HCT116 (cell line): ENCODE measurements at regions not wholly inside any gene's neighbourhood (a gene's known extent, or its start where the extent isn't known, plus 50 kb on each side); places are given as distances from the start of the nearest gene placed in this dataset.

Experiments
- ATAC-seq: fragments of 200-7000 bp; cut with Tn5 transposase; 2 replicates; pipeline ENCODE4 v1.9.1; 2020; ENCODE audit warnings: mild to moderate bottlenecking, moderate library complexity
- BruUV-seq: library from RNA; stranded (reverse); fragments of 400-500 nt; replicated peaks from 2 replicates; lab custom pipeline; 2021; lab: Mats Ljungman, UMichigan
- CTCF ChIA-PET: fragments of 300-600 bp; sonication (Branson Sonifier 250); formaldehyde crosslinking; loops from one replicate; lab custom pipeline; 2021; ENCODE audit warnings: antibody characterized with exemption; lab: Charles Lee
- POLR2A ChIA-PET: fragments of 300-600, 350-600 bp; sonication (Branson Sonifier 250); formaldehyde crosslinking; loops from one replicate; lab custom pipeline; 2021; ENCODE audit warnings: antibody characterized with exemption; lab: Charles Lee
- RAD21 ChIA-PET, 2 experiments: fragments of 300-600 bp; sonication (Branson Sonifier 250); formaldehyde crosslinking; loops; one replicate each; lab custom pipeline; 2023; ENCODE audit warnings: low total read pairs in 2 of 2; ENCODE audit not compliant: uncharacterized antibody in 2 of 2, unreplicated experiment in 2 of 2, low non-redundant PET in 1 of 2; lab: Charles Lee
- DNase-seq: peaks from one replicate; pipeline ENCODE4 v3.0.0-alpha.2; 2010; ENCODE audit warnings: low read depth, low spot score
- H2AFZ ChIP-seq: fragments of 200-600 bp; shearing (Covaris generic), sonication (generic); 2 replicates; pipeline ENCODE4 v1.6.1; 2017; ENCODE audit warnings: low read depth, mixed run types, mixed read lengths, antibody characterized with exemption, low read length; ENCODE audit not compliant: poor library complexity, severe bottlenecking
- H3K27ac ChIP-seq: 2 replicates; pipeline ENCODE4 v1.5.1; 2012; ENCODE audit warnings: low read depth, low read length
- H3K27me3 ChIP-seq: fragments of 200-600 bp; sonication (generic); 2 replicates; pipeline ENCODE4 v1.6.1; 2016; ENCODE audit warnings: mixed run types, low read length, mixed read lengths; ENCODE audit not compliant: insufficient read depth
- H3K36me3 ChIP-seq, 2 experiments: fragments of 200-500 bp in 1 of 2; fragments of 200-600 bp in 1 of 2; sonication (Bioruptor generic) in 1 of 2; sonication (generic) in 1 of 2; 2 replicates each; pipeline versions ENCODE4 v1.5.1 to v1.6.1; 2014 to 2016; ENCODE audit warnings: low read length in 2 of 2, inconsistent platforms in 1 of 2, mixed read lengths in 1 of 2, mixed run types in 1 of 2; ENCODE audit not compliant: insufficient read depth in 2 of 2, control insufficient read depth in 1 of 2
- H3K4me1 ChIP-seq, 2 experiments: fragments of 200-600 bp in 1 of 2; sonication (generic) in 1 of 2; 2 replicates each; pipeline versions ENCODE4 v1.5.1 to v1.6.1; 2012 to 2017; ENCODE audit warnings: low read length in 2 of 2, inconsistent platforms in 1 of 2, mild to moderate bottlenecking in 1 of 2, mixed read lengths in 1 of 2, mixed run types in 1 of 2, moderate library complexity in 1 of 2; ENCODE audit not compliant: insufficient read depth in 2 of 2, control insufficient read depth in 1 of 2
- H3K4me2 ChIP-seq: fragments of 200-600 bp; sonication (generic); 2 replicates; pipeline ENCODE4 v1.6.1; 2017; ENCODE audit warnings: mixed run types, low read length, mixed read lengths
- H3K4me3 ChIP-seq, 2 experiments: fragments of 200-600 bp in 1 of 2; sonication (generic) in 1 of 2; replicated peaks in 1 of 2; 2 replicates each; pipeline ENCODE4 v1.5.1; 2011 to 2016; ENCODE audit warnings: low read length in 2 of 2, control low read depth in 1 of 2, low read depth in 1 of 2, mild to moderate bottlenecking in 1 of 2, mixed read lengths in 1 of 2, mixed run types in 1 of 2
- H3K79me2 ChIP-seq: fragments of 200-600 bp; sonication (generic); 2 replicates; pipeline ENCODE4 v1.6.1; 2017; ENCODE audit warnings: mild to moderate bottlenecking, mixed run types, low read length, moderate library complexity, mixed read lengths; ENCODE audit not compliant: insufficient read depth
- H3K9ac ChIP-seq: fragments of 200-600 bp; sonication (generic); 2 replicates; pipeline ENCODE4 v1.6.1; 2016; ENCODE audit warnings: low read length, mixed read lengths
- H3K9me2 ChIP-seq: fragments of 200-600 bp; sonication (generic), shearing (Covaris generic); 2 replicates; pipeline ENCODE4 v1.6.1; 2017; ENCODE audit warnings: mixed run types, mild to moderate bottlenecking, moderate library complexity; ENCODE audit not compliant: insufficient read depth
- H3K9me3 ChIP-seq, 2 experiments: fragments of 200-500 bp in 1 of 2; fragments of 200-600 bp in 1 of 2; sonication (Bioruptor generic) in 1 of 2; sonication (generic) in 1 of 2; 2 replicates each; pipeline ENCODE4 v1.6.1; 2014 to 2017; ENCODE audit warnings: low read length in 2 of 2, mixed read lengths in 2 of 2, inconsistent platforms in 1 of 2, low read depth in 1 of 2, mild to moderate bottlenecking in 1 of 2, mixed run types in 1 of 2, moderate library complexity in 1 of 2; ENCODE audit not compliant: control insufficient read depth in 1 of 2, insufficient read depth in 1 of 2
- H4K20me1 ChIP-seq: fragments of 200-600 bp; sonication (generic), shearing (Covaris generic); 2 replicates; pipeline ENCODE4 v1.6.1; 2017; ENCODE audit warnings: mixed run types, mild to moderate bottlenecking, moderate library complexity; ENCODE audit not compliant: insufficient read depth
- CBX3 ChIP-seq: IDR thresholded peaks from 2 replicates; pipeline ENCODE4 v1.6.1; 2012; ENCODE audit warnings: low read depth
- CEBPB ChIP-seq: IDR thresholded peaks from 2 replicates; pipeline ENCODE4 v1.6.1; 2012; ENCODE audit warnings: low read depth
- ELF1 ChIP-seq: IDR thresholded peaks from 2 replicates; pipeline ENCODE4 v1.6.1; 2012; ENCODE audit warnings: low read depth, borderline replicate concordance
- EZH2 ChIP-seq: fragments of 200-600 bp; sonication (generic); IDR thresholded peaks from 2 replicates; pipeline ENCODE4 v1.6.1; 2017; ENCODE audit warnings: antibody characterized with exemption, mixed run types
- FOSL1 ChIP-seq: IDR thresholded peaks from 2 replicates; pipeline ENCODE4 v1.6.1; 2012; ENCODE audit warnings: low read depth
- JUND ChIP-seq: IDR thresholded peaks from 2 replicates; pipeline ENCODE4 v1.6.1; 2012
- RAD21 ChIP-seq: IDR thresholded peaks from 2 replicates; pipeline ENCODE4 v1.6.1; 2012; ENCODE audit warnings: low read depth, mild to moderate bottlenecking
- REST ChIP-seq: IDR thresholded peaks from 2 replicates; pipeline ENCODE4 v1.6.1; 2012; ENCODE audit warnings: low read depth
- SIN3A ChIP-seq: IDR thresholded peaks from 2 replicates; pipeline ENCODE4 v1.6.1; 2012; ENCODE audit warnings: low read depth
- SP1 ChIP-seq: IDR thresholded peaks from 2 replicates; pipeline ENCODE4 v1.6.1; 2012; ENCODE audit warnings: low read depth
- SRF ChIP-seq: IDR thresholded peaks from 2 replicates; pipeline ENCODE4 v1.6.1; 2012; ENCODE audit warnings: low read depth
- TCF7L2 ChIP-seq: IDR thresholded peaks from 2 replicates; pipeline ENCODE4 v1.7.0; 2011; ENCODE audit warnings: borderline replicate concordance, inconsistent platforms; ENCODE audit not compliant: insufficient read depth, insufficient read length; ENCODE audit errors: extremely low read depth
- ZFX ChIP-seq: fragments of 450-650 bp; IDR thresholded peaks from 2 replicates; pipeline ENCODE4 v1.6.1; 2017
- intact Hi-C: fragments of 100-400 bp; cut with micrococcal nuclease; formaldehyde crosslinking; loops from 2 replicates; pipeline ENCODE4 v1.10.0; 2022
- TF ChIP-seq, protein P1 (sequence below): IDR thresholded peaks from 2 replicates; pipeline ENCODE4 v1.6.1; 2012
- TF ChIP-seq, protein P2 (sequence below): IDR thresholded peaks from 2 replicates; pipeline ENCODE4 v1.6.1; 2011; ENCODE audit warnings: mild to moderate bottlenecking, low read length, moderate library complexity; ENCODE audit not compliant: insufficient replicate concordance; ENCODE audit errors: extremely low read depth
- TF ChIP-seq, protein P3 (sequence below): IDR thresholded peaks from 2 replicates; pipeline ENCODE4 v1.6.1; 2012

DNA sequence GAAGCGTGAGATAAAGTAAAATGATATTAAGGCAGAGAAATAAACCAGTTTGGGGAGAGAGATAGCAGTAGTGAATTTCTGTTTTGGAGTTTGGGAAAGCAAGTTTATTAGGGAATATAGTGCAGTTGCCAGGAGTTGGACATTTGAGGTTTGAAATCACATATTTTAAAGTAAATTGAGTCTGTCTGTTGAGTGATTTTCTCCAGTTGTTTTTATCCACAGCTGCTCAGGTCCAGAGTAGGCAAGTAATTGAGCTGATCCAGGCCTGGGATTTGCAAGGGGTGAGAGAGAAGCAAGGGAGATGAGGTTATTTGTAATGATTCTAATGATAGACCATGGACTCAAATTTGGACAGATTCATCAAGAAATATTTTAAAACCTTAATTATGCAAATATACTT lies 481.9 kb downstream of the UTRN start:
- H3K79me2 ChIP-seq, result no peaks in the 10 kb centered on the region
- no peak for DNase-seq
- H3K27me3 ChIP-seq, result no peaks in the 10 kb centered on the region
- no peak overlapping the region for H3K27ac ChIP-seq
- ChIA-PET POLR2A (no interaction called here), RAD21 (no interaction called here), CTCF (interaction anchor here (1.3 to 1.6 kb wide), 2 partner anchors 12 to 370 kb away, joined by 4 read pairs; no protein-coding TSS in a partner anchor)
- no peaks in the 10 kb centered on the region for H3K4me1 ChIP-seq
- H3K9me2 ChIP-seq, result no peaks in the 10 kb centered on the region
- ATAC-seq, result no peak
- H3K9ac ChIP-seq, result no peak overlapping the region
- no peaks in the 10 kb centered on the region for H4K20me1 ChIP-seq
- intact Hi-C loops, result no loop called here
- TF ChIP-seq RAD21, result no peak
- no peak for TF ChIP-seq REST
- TF ChIP-seq, protein P1, sequence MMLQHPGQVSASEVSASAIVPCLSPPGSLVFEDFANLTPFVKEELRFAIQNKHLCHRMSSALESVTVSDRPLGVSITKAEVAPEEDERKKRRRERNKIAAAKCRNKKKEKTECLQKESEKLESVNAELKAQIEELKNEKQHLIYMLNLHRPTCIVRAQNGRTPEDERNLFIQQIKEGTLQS, result no peak
- TF ChIP-seq CBX3, result no peak
- TF ChIP-seq JUND, result no peak
- TF ChIP-seq SRF, result no peak
- no peak for TF ChIP-seq SIN3A
- TF ChIP-seq EZH2, result no peak
- TF ChIP-seq FOSL1, result no peak
- no peak for TF ChIP-seq ELF1
- TF ChIP-seq ZFX, result no peak
- TF ChIP-seq, protein P2, sequence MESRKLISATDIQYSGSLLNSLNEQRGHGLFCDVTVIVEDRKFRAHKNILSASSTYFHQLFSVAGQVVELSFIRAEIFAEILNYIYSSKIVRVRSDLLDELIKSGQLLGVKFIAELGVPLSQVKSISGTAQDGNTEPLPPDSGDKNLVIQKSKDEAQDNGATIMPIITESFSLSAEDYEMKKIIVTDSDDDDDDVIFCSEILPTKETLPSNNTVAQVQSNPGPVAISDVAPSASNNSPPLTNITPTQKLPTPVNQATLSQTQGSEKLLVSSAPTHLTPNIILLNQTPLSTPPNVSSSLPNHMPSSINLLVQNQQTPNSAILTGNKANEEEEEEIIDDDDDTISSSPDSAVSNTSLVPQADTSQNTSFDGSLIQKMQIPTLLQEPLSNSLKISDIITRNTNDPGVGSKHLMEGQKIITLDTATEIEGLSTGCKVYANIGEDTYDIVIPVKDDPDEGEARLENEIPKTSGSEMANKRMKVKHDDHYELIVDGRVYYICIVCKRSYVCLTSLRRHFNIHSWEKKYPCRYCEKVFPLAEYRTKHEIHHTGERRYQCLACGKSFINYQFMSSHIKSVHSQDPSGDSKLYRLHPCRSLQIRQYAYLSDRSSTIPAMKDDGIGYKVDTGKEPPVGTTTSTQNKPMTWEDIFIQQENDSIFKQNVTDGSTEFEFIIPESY, result no peak
- TF ChIP-seq SP1, result no peak
- TF ChIP-seq TCF7L2, result no peak
- TF ChIP-seq, protein P3, sequence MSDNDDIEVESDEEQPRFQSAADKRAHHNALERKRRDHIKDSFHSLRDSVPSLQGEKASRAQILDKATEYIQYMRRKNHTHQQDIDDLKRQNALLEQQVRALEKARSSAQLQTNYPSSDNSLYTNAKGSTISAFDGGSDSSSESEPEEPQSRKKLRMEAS, result no peak
- TF ChIP-seq CEBPB, result no peak
- BruUV-seq, result no TSS peak
- no peak overlapping the region for H2AFZ ChIP-seq
- no peaks in the 10 kb centered on the region for H3K9me3 ChIP-seq
- no peak overlapping the region for H3K4me2 ChIP-seq
- H3K36me3 ChIP-seq, result no peaks in the 10 kb centered on the region
- no peak overlapping the region for H3K4me3 ChIP-seq
